Heart right ventricle (tissue), 16 donors: ENCODE measurements at regions not wholly inside any gene's neighbourhood (a gene's known extent, or its start where the extent isn't known, plus 50 kb on each side); places are given as distances from the start of the nearest gene placed in this dataset.
A peak's percentile ranks its signal among the peaks of the same experiment; 100 is the strongest.

ENCODE experiments used
- ATAC-seq, 8 donors: fragments of 200-7000 bp; cut with Tn5 transposase; one replicate each; pipeline ENCODE4 v1.9.1; 2020; ENCODE audit warnings: mild to moderate bottlenecking in 8 of 8, moderate library complexity in 8 of 8, moderate number of reproducible peaks in 1 of 8
- DNase-seq, 2 donors: peaks; one replicate each; pipeline ENCODE4 v3.0.0-alpha.2; 2020
- H3K27ac ChIP-seq, 10 donors: fragments of 200-600 bp; sonication (generic) in 2 of 10; one replicate each; pipeline versions ENCODE4 v1.5.0 to v1.8.0; 2020 to 2022; ENCODE audit warnings: mild to moderate bottlenecking in 3 of 10
- H3K27me3 ChIP-seq, 7 donors: fragments of 200-600 bp; one replicate each; pipeline ENCODE4 v1.8.0; 2021 to 2022; ENCODE audit warnings: mild to moderate bottlenecking in 2 of 7
- H3K36me3 ChIP-seq, 9 donors: fragments of 200-600 bp; sonication (generic) in 1 of 9; one replicate each; pipeline versions ENCODE4 v1.5.0 to v1.8.0; 2020 to 2022; ENCODE audit warnings: mild to moderate bottlenecking in 2 of 9
- H3K4me1 ChIP-seq, 9 donors: fragments of 200-600 bp; sonication (generic) in 1 of 9; one replicate each; pipeline versions ENCODE4 v1.5.0 to v1.8.0; 2020 to 2022; ENCODE audit warnings: mild to moderate bottlenecking in 4 of 9
- H3K4me3 ChIP-seq, 10 donors: fragments of 200-600 bp; sonication (generic) in 2 of 10; one replicate each; pipeline versions ENCODE4 v1.5.0 to v1.8.0; 2020 to 2022; ENCODE audit warnings: mild to moderate bottlenecking in 7 of 10, moderate library complexity in 2 of 10
- H3K9me3 ChIP-seq, 11 donors: fragments of 200-600 bp in 10 of 11; sonication (generic) in 2 of 11; one replicate each; pipeline versions ENCODE4 v1.5.0 to v1.8.0; 2013 to 2022; ENCODE audit warnings: mild to moderate bottlenecking in 2 of 11, control low read depth in 1 of 11, moderate library complexity in 1 of 11
- CTCF ChIP-seq, 9 donors: fragments of 200-600 bp; sonication (generic) in 2 of 9; IDR thresholded peaks; one replicate each; pipeline versions ENCODE4 v1.5.0 to v1.8.0; 2021 to 2022; ENCODE audit warnings: antibody characterized with exemption in 9 of 9, mild to moderate bottlenecking in 5 of 9, moderate library complexity in 1 of 9
- WGBS, 2 donors: extraction: QIAGEN DNeasy Blood & Tissue Kit; methylation state at CpG; one replicate each; pipeline ENCODE4 v1.1.7; 2013; ENCODE audit warnings: inconsistent platforms in 1 of 2; 5-methylcytosine and 5-hydroxymethylcytosine counted together
- intact Hi-C, 10 donors: fragments of 100-400 bp; cut with DNase I; formaldehyde crosslinking; loops; one replicate each; pipeline versions ENCODE4 v1.11.1 to v1.14.2; 2022
- donor health status: Arrhythmogenic right ventricular cardiomyopathy.
- donor health status: ischemic (EF 13 %, LVEDD 7.1; RV severe dilation, severe dysfunction).
- donor health status: healthy with polysubstance abuse.
- donor health status: DM: no; HTN: yes; CAD: no.
- donor health status: DM: no; HTN: no; CAD: no.
- donor health status: ischemic (EF 25% LVEDD 6.9; RV normal size, moderate dysfunction).
- donor health status: ischemic (EF 25% LVEDD 5.7; RV mildly dilated, moderate dysfunction).
- donor health status: healthy.
- donor health status: DM: yes; HTN: yes; CAD: no.
- donor health status: Ischemic cardiomyopathy.
- donor health status: ischemic (EF 35%, LVEDD 5.7; RV mildly dilated, moderate dysfunction).
- donor health status: nonischemic (EF 11% LVEDD 7.7; RV severe dilation, severe dysfunction).
- donor health status: DM: yes; HTN: yes; CAD: no.
- donor health status: PGD.
- donor health status: ischemic (EF 29% LVEDD 5.4; RV normal size, mild dysfunction).
- donor health status: nonischemic (EF 23%, LVEDD 6.1; RV moderate dilation, normal function).

GRCh38 chr12:127819056-127819455 lies 447.9 kb upstream of the TMEM132C start:
- Histone ChIP-seq H3K4me3 (no peak overlapping the region), H3K36me3 (no peaks in the 10 kb centered on the region), H3K27ac (no peak overlapping the region), H3K27me3 (no peaks in the 10 kb centered on the region), H3K9me3 (peaks cover 0 to 8% (median 0%) of the 10 kb centered on the region in 11 donors), H3K4me1 (peaks cover 0 to 12% (median 0%) of the 10 kb centered on the region in 9 donors)
- 77 to 80% methylated on average over 4 of the region's 4 CpGs for WGBS, 2 donors
- intact Hi-C loops = no loop called here
- DNase-seq (no peak), ATAC-seq (no peak)
- no peak for TF ChIP-seq CTCF (IDR thresholded peaks at IDR 0.05)

- 68 to 70% methylated on average over 4 of the region's 4 CpGs for WGBS, 2 donors
- Histone ChIP-seq H3K27ac (no peak overlapping the region), H3K4me1 (peaks cover 0 to 12% (median 0%) of the 10 kb centered on the region in 9 donors), H3K4me3 (no peak overlapping the region), H3K36me3 (no peaks in the 10 kb centered on the region), H3K27me3 (no peaks in the 10 kb centered on the region), H3K9me3 (peaks cover 0 to 7% (median 0%) of the 10 kb centered on the region in 11 donors)
- intact Hi-C loops = no loop called here
- DNase-seq (no peak), ATAC-seq (no peak)
- no peak for TF ChIP-seq CTCF (IDR thresholded peaks at IDR 0.05)
Observed at GRCh38 chr12:127820271-127820670, 446.7 kb upstream of the TMEM132C start.

GRCh38 chr12:127820846-127821245 lies 446.1 kb upstream of the TMEM132C start:
- H3K4me1 ChIP-seq = peaks cover 0 to 12% (median 0%) of the 10 kb centered on the region in 9 donors
- no peaks in the 10 kb centered on the region for H3K36me3 ChIP-seq
- no peak for TF ChIP-seq CTCF (IDR thresholded peaks at IDR 0.05)
- intact Hi-C loops = no loop called here
- DNase-seq (no peak), ATAC-seq (no peak)
- 84 to 86% methylated on average over 7 of the region's 7 CpGs for WGBS, 2 donors
- H3K4me3 ChIP-seq = no peak overlapping the region
- H3K9me3 ChIP-seq = peaks cover 0 to 3% (median 0%) of the 10 kb centered on the region in 11 donors
- H3K27me3 ChIP-seq = no peaks in the 10 kb centered on the region
- H3K27ac ChIP-seq = no peak overlapping the region

GRCh38 chr12:127822809-127823411 lies 444.1 kb upstream of the TMEM132C start:
- peaks cover 0 to 12% (median 0%) of the 10 kb centered on the region in 9 donors for H3K4me1 ChIP-seq
- DNase-seq = peak in 1 of 2 donors; percentile 9
- intact Hi-C loops = no loop called here
- peak overlapping the region in 3 of 10 donors; percentile 28 to 43 (median 34) for H3K27ac ChIP-seq
- H3K4me3 ChIP-seq = no peak overlapping the region
- H3K9me3 ChIP-seq = peaks cover 0 to 3% (median 0%) of the 10 kb centered on the region in 11 donors
- ATAC-seq = peak in 7 of 8 donors; percentile 44 to 92 (median 65)
- TF ChIP-seq CTCF (IDR thresholded peaks at IDR 0.05) = no peak
- no peaks in the 10 kb centered on the region for H3K36me3 ChIP-seq
- WGBS, 2 donors = 41 to 44% methylated on average over 6 of the region's 6 CpGs
- no peaks in the 10 kb centered on the region for H3K27me3 ChIP-seq
